IPS-18a (cell line): ENCODE measurements at regions not wholly inside any gene's neighbourhood (a gene's known extent, or its start where the extent isn't known, plus 50 kb on each side); places are given as distances from the start of the nearest gene placed in this dataset.

Source experiments
- H3K27ac ChIP-seq: one replicate; pipeline ENCODE4 v1.5.1; 2013; ENCODE audit warnings: low read length
- H3K27me3 ChIP-seq: one replicate; pipeline ENCODE4 v1.6.1; 2013; ENCODE audit warnings: mild to moderate bottlenecking, low read length; ENCODE audit not compliant: control insufficient read depth, insufficient read depth
- H3K36me3 ChIP-seq: one replicate; pipeline ENCODE4 v1.6.1; 2013; ENCODE audit warnings: low read depth, low read length; ENCODE audit not compliant: control insufficient read depth
- H3K4me1 ChIP-seq: one replicate; pipeline ENCODE4 v1.6.1; 2013; ENCODE audit warnings: low read depth, low read length; ENCODE audit not compliant: control insufficient read depth
- H3K4me3 ChIP-seq: one replicate; pipeline ENCODE4 v1.5.1; 2013; ENCODE audit warnings: low read length
- H3K9ac ChIP-seq: one replicate; pipeline ENCODE4 v1.6.1; 2013; ENCODE audit warnings: mild to moderate bottlenecking, low read length, moderate library complexity
- H3K9me3 ChIP-seq: one replicate; pipeline ENCODE4 v1.6.1; 2013; ENCODE audit warnings: low read depth, low read length; ENCODE audit not compliant: control insufficient read depth

DNA sequence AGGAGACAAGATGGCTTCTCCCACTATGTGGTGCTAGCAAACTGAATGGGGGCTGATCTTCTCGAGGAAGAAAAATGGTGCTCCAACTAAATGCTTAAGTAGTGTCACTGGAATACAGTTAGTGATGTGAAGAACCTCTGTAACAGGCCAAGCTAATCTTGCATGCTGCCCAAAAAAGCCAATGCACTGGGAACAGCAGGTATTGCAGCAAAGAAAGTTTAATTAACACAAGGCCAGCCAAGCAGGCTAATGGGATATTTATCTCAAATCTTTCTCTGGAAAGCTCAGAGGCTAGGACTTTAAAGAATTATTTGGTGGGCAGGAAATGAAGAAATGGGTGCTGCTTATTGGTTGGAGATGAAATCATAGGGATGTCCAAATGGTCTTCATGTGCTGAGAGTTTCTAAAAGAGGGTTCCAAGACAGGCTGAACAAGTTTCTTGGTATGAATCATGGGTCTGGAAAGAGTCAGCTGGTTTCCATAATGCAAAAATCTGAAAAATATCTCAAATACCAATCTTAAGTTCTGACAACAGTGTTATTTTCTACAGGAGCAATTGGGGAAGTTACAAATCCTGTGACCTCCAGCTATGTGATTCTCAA lies 1550.5 kb downstream of the SLITRK5 start:
- H3K4me1 ChIP-seq, result no peaks in the 10 kb centered on the region
- H3K27ac ChIP-seq, result no peak overlapping the region
- no peak overlapping the region for H3K9ac ChIP-seq
- no peaks in the 10 kb centered on the region for H3K9me3 ChIP-seq
- no peaks in the 10 kb centered on the region for H3K27me3 ChIP-seq
- H3K36me3 ChIP-seq, result no peaks in the 10 kb centered on the region
- no peak overlapping the region for H3K4me3 ChIP-seq

DNA sequence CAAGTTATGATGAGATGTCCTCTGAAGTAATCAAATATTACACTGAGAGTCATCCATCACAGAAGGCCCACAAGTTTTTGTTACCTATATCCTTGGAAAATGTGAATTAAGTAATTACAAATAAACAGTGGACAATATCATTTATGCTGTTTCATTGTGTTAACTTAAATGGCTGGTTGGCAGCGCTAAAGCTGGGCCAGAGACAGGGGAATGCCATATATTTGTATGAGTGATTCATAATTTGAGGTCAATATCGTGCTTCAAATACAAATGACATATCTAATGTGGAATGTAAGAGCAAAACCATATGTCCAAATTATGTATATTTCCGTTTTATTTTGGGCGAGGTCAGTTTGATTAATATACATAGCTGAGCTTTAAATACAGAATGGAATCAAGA lies 1556.2 kb downstream of the SLITRK5 start:
- Histone ChIP-seq H3K4me1 (no peaks in the 10 kb centered on the region), H3K27me3 (no peaks in the 10 kb centered on the region), H3K36me3 (no peaks in the 10 kb centered on the region), H3K9ac (no peak overlapping the region), H3K27ac (no peak overlapping the region), H3K9me3 (no peaks in the 10 kb centered on the region), H3K4me3 (no peak overlapping the region)

DNA sequence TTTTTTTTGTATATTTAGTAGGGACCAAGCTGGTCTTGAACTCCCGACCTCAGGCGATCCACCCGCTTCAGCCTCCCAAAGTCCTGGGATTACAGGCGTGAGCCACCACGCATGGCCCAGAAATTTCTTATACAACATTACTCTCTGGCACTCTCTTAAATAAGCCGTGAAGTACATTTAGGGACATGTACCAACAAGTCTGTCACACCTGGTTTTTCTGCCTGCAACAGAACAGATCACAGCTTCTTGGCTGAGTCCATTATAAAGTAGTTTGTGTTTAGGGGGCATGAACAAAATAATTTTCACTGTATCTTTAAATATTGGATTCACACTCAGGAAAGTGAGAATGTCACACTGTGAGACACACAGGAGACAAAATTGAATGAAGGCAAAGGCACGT lies 1567.3 kb downstream of the SLITRK5 start:
- Histone ChIP-seq H3K4me1 (no peaks in the 10 kb centered on the region), H3K36me3 (no peaks in the 10 kb centered on the region), H3K4me3 (no peak overlapping the region), H3K27me3 (no peaks in the 10 kb centered on the region), H3K9me3 (no peaks in the 10 kb centered on the region), H3K27ac (no peak overlapping the region), H3K9ac (no peak overlapping the region)

DNA sequence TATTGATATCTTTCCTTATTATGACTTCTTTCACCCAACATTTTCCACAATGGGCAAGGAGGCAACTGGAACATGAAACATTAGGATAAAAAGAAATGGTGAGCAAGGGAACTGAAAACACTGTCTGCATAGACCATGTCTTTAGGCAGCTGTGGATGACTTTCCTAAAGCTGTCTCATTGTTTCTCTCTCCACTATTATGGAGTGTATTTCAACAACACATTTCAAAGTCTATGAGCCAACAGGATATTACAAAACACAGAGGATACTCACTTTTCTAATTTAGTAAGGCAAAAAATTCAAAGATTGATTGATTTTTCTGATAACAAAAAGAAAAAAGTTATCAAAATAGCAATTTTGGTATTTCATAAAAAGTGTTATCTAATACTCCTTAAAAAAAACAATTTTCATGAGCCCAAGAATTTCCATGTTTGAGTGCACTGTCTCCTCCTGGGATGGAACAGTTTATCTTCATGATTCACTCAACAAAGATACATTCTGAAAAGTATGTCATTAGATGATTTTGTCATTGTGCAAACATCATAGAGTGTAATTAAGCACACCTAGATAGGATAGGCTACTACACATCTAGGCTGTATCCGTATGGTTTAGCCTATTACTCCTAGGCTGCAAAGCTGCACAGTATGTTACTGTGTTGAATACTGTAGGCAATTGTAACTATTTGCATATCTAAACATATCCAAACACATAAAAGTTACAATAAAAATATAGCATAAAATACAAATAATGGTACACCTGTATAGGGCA lies 1568.4 kb downstream of the SLITRK5 start:
- H3K9ac ChIP-seq, result no peak overlapping the region
- H3K36me3 ChIP-seq, result no peaks in the 10 kb centered on the region
- H3K4me3 ChIP-seq, result no peak overlapping the region
- no peaks in the 10 kb centered on the region for H3K9me3 ChIP-seq
- no peaks in the 10 kb centered on the region for H3K27me3 ChIP-seq
- H3K27ac ChIP-seq, result no peak overlapping the region
- H3K4me1 ChIP-seq, result no peaks in the 10 kb centered on the region

DNA sequence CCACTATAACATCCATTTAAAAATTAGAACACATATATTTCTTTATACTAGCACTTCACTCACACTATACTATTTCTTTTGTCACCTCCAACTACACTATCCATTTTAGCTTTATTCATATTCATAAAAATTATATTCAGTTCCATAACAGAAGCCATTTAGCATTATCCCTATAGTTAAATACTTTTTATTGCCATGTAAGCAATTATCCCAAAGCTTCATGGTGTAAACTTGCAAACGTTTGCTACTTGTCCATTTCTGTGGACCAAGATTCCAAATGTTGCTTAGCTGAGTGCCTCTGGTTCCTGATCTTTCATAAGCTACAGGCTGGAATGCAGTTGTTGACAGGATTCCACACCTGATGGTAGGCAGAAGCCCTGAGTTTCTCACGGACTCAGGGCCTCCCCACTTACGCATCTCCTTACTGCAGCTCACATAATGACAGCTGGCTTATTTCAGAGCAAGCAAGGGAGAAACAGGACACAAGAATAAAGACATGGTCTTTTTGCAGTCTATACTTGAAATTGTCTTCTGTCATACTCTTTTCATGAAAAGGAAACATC lies 1584.8 kb downstream of the SLITRK5 start:
- no peaks in the 10 kb centered on the region for H3K36me3 ChIP-seq
- peaks cover 7% of the 10 kb centered on the region for H3K9me3 ChIP-seq
- no peaks in the 10 kb centered on the region for H3K4me1 ChIP-seq
- no peak overlapping the region for H3K27ac ChIP-seq
- H3K4me3 ChIP-seq, result no peak overlapping the region
- no peak overlapping the region for H3K9ac ChIP-seq
- H3K27me3 ChIP-seq, result no peaks in the 10 kb centered on the region

DNA sequence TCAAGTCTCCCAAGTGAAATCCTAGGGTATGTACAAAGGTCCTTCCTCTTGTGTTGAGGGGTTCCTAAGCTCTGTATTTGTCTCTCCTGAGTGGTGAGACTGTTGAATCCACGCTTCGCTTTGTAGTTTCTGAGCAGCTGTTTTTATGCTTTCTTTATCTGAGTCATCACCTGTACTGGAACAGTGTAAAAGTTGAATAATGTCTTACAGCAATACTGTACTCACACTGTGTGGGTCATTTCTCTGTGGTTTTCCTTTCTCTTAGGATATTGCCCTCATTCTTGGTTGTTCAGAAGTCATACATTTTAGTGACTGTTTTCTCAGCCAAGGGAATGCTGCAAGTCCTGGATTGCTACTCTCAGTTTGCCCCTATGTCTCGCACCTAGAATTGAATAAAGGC lies 1596.6 kb downstream of the SLITRK5 start:
- no peaks in the 10 kb centered on the region for H3K4me1 ChIP-seq
- H3K9me3 ChIP-seq, result peaks cover 3% of the 10 kb centered on the region
- H3K27ac ChIP-seq, result no peak overlapping the region
- H3K9ac ChIP-seq, result no peak overlapping the region
- no peaks in the 10 kb centered on the region for H3K27me3 ChIP-seq
- no peak overlapping the region for H3K4me3 ChIP-seq
- no peaks in the 10 kb centered on the region for H3K36me3 ChIP-seq

DNA sequence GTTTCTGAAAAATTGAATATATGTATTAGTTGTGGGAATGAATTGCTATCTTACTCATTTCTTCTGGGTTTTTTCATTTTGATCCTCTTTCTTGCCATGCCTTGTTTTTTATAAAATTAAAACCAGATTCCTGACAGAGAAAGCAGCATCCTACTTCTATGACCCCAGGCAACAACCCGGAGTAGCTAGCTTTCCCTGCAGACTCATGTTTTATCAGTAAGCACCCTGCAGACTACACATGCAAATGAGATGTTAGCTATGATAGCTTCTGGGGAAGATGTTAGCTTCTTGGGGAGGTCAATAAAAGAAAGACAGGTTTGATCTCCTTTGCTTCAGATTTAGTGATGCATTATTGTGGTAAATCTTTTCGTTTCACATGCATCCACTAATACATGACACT lies 1598.6 kb downstream of the SLITRK5 start:
- H3K4me3 ChIP-seq, result no peak overlapping the region
- no peaks in the 10 kb centered on the region for H3K36me3 ChIP-seq
- H3K27me3 ChIP-seq, result no peaks in the 10 kb centered on the region
- H3K9ac ChIP-seq, result no peak overlapping the region
- no peaks in the 10 kb centered on the region for H3K4me1 ChIP-seq
- no peaks in the 10 kb centered on the region for H3K9me3 ChIP-seq
- no peak overlapping the region for H3K27ac ChIP-seq

DNA sequence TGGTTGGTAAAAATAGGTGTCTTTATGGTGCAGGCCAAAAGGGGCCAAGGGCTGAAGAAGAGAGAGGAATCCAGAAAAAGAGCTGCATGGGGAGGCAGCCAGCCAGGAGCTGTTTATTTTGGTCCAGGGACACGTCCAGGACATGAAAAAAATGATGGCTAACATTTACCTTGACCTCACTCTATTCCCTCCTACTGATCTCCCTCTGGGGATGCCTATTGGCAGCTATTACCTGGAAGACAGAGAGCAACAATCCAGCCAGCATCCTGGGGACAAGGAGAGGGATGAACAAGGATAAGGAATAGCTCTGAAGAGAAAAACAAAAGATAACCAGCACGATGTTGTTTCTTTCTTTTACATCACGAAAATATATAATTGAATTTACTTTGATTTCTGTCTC lies 1599.6 kb downstream of the SLITRK5 start:
- Histone ChIP-seq H3K27me3 (no peaks in the 10 kb centered on the region), H3K36me3 (no peaks in the 10 kb centered on the region)

DNA sequence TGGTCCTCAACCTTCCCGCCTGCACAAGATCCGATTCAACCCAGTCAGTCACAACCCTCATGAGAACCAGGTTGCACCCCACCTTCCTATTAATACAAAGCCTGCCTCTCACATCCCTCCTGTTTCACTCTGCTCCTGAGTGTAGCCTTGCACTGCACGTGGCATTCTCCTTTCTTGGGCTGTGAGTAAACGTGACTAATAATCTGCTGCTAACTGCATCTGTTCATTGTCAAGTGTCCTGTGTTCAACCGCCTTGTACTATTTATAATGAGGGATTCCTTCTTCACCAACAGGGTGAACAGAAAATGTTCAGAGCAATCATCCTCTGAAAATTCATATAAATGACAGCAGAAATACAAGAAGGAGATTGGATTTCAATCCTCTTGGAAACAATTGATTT lies 1608.2 kb downstream of the SLITRK5 start:
- H3K36me3 ChIP-seq, result no peaks in the 10 kb centered on the region

More for the DNA sequence above, 1599.6 kb downstream of the SLITRK5 start:
- Histone ChIP-seq H3K27ac (no peak overlapping the region), H3K9me3 (no peaks in the 10 kb centered on the region), H3K9ac (no peak overlapping the region), H3K4me3 (no peak overlapping the region), H3K4me1 (no peaks in the 10 kb centered on the region)

DNA sequence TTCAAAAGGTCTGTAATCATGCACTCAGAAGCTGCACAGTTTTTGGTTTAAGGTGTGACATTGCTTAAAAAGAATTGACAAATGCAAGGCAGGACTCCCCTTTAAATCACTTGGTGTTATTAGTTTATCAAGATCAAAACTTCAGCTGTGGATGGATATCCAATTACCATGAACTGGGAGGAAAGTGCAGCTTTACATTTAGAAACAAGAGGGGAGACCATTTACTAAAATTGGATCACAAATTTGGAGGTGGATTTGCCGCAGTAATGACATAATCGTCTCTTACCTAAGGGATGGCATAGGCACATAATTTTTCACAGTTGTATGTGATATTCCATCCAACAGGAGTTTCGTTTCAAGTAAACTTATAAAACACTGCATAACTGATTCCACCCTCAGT lies 1610.2 kb downstream of the SLITRK5 start:
- Histone ChIP-seq H3K27me3 (no peaks in the 10 kb centered on the region), H3K9ac (no peak overlapping the region), H3K4me1 (no peaks in the 10 kb centered on the region), H3K4me3 (no peak overlapping the region), H3K9me3 (no peaks in the 10 kb centered on the region), H3K27ac (no peak overlapping the region), H3K36me3 (no peaks in the 10 kb centered on the region)

More for the DNA sequence above, 1608.2 kb downstream of the SLITRK5 start:
- Histone ChIP-seq H3K4me3 (no peak overlapping the region), H3K27ac (no peak overlapping the region), H3K9ac (no peak overlapping the region), H3K27me3 (no peaks in the 10 kb centered on the region), H3K4me1 (no peaks in the 10 kb centered on the region), H3K9me3 (no peaks in the 10 kb centered on the region)

DNA sequence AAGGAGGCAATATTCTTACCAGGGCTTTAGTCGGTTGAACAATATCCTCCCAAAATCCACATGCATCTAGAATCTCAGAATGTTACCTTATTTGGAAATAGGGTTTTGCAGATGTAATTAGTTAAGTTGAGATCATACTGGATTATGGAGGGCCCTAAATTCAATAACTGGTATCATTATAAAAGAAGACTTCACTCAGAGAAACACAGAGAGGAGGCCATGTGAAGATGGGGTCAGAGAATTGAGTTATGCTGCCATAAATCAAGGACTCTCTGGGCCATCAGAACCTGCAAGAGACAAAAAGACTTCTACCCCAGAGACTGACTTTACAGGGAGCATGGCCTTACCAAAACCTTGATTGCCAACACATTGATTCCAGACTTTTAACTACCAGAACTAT lies 1611.1 kb downstream of the SLITRK5 start:
- no peak overlapping the region for H3K27ac ChIP-seq
- H3K4me3 ChIP-seq, result no peak overlapping the region
- no peaks in the 10 kb centered on the region for H3K4me1 ChIP-seq
- H3K36me3 ChIP-seq, result no peaks in the 10 kb centered on the region
- no peaks in the 10 kb centered on the region for H3K27me3 ChIP-seq
- H3K9ac ChIP-seq, result no peak overlapping the region
- H3K9me3 ChIP-seq, result no peaks in the 10 kb centered on the region

DNA sequence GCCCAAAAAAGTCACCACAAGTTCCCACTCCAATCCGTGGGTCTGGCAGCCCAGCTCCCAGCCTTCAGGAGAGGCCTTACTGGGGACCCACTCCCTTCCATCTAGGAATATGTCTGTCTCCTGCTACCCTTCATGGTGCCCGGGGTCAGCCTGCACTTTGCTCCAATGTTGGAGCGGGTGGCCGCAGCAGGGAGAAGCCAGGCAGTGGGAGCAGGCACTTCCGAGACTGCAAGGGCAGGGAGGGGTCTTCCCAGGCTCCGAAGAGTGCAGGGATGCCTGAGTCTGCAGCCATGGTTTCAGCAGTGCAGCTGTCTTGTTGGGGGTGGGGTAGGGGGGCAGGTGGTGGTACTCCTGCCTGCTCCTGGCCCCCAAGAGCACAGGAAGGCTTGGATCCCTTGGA lies 1616.2 kb downstream of the SLITRK5 start:
- no peak overlapping the region for H3K27ac ChIP-seq
- no peaks in the 10 kb centered on the region for H3K36me3 ChIP-seq
- H3K27me3 ChIP-seq, result no peaks in the 10 kb centered on the region
- no peaks in the 10 kb centered on the region for H3K4me1 ChIP-seq
- no peak overlapping the region for H3K9ac ChIP-seq
- peaks cover 5% of the 10 kb centered on the region for H3K9me3 ChIP-seq
- no peak overlapping the region for H3K4me3 ChIP-seq
